ENCODE measurements at regions not wholly inside any gene's neighbourhood (a gene's known extent, or its start where the extent isn't known, plus 50 kb on each side); places are given as distances from the start of the nearest gene placed in this dataset.

DNA sequence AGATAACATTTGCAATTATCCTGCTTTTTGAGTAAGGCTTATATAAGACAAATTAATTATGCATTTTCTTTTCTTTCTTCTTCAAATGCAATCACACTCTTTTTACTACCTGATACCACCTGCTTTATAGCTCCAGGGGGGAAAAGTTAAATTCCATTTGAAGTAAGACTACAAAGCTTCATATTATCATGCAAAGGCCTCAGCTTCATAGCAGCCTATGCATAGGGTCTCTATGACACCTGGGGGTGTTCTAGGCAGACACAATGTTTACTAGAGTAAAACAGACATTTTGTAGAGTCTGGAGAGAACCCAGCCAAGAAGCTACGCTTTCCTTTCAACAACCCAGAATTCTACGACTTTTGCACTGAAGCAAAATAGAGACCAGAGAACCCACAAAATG, 148.0 kb downstream of the MCHR2 start:
- no peak for TF ChIP-seq POLR2A (IDR thresholded peaks at IDR 0.05)
- no peak for TF ChIP-seq CTCF (IDR thresholded peaks at IDR 0.05)

Data from testis (tissue), 2 donors.